Hepatocyte (in vitro differentiated cells): ENCODE measurements at regions not wholly inside any gene's neighbourhood (a gene's known extent, or its start where the extent isn't known, plus 50 kb on each side); places are given as distances from the start of the nearest gene placed in this dataset.

Source experiments
- CTCF ChIP-seq: fragments of 200-600 bp; sonication (generic); IDR thresholded peaks from 2 replicates; pipeline ENCODE4 v1.5.1; 2016; ENCODE audit warnings: antibody characterized with exemption, mild to moderate bottlenecking; ENCODE audit not compliant: poor library complexity
- EZH2 ChIP-seq: fragments of 200-600 bp; sonication (generic); IDR thresholded peaks from 2 replicates; pipeline ENCODE4 v1.6.1; 2016; ENCODE audit warnings: antibody characterized with exemption, mild to moderate bottlenecking, borderline replicate concordance
- EZH2phosphoT487 ChIP-seq: fragments of 200-600 bp; sonication (generic); IDR thresholded peaks from one replicate; pipeline ENCODE4 v1.6.1; 2018; ENCODE audit warnings: antibody characterized with exemption, mild to moderate bottlenecking, low read depth, moderate library complexity; ENCODE audit not compliant: unreplicated experiment, severe bottlenecking

- no peak for TF ChIP-seq CTCF
- TF ChIP-seq EZH2, result no peak
- TF ChIP-seq EZH2phosphoT487, result no peak
These were observed 87.8 kb downstream of the GPAM start for GRCh38 chr10:112095731-112096130.
